Activated CD4-positive, alpha-beta T cell treated with anti-CD3 and anti-CD28 coated beads, Interleukin-2, amount 10 ng/mL, durations not matched to agents 24 days and 14 days (primary cell): ENCODE measurements at regions not wholly inside any gene's neighbourhood (a gene's known extent, or its start where the extent isn't known, plus 50 kb on each side); places are given as distances from the start of the nearest gene placed in this dataset.
"Not testable (repeated sequence)": the region's sequence is repeated elsewhere in the genome, so short reads cannot be mapped to it uniquely, and the experiment has no call there.

Experiments used
- DNase-seq: peaks from one replicate; pipeline ENCODE4 v3.0.0; 2022
- H3K27ac Mint-ChIP-seq: one replicate; pipeline ENCODE4 v1.8.0; 2022; ENCODE audit warnings: mild to moderate bottlenecking, mixed read lengths
- H3K27me3 Mint-ChIP-seq: one replicate; pipeline ENCODE4 v1.8.0; 2022; ENCODE audit warnings: mixed read lengths
- H3K36me3 Mint-ChIP-seq: one replicate; pipeline ENCODE4 v1.8.0; 2022; ENCODE audit warnings: low read depth, mild to moderate bottlenecking, mixed read lengths
- H3K4me1 Mint-ChIP-seq: one replicate; pipeline ENCODE4 v1.8.0; 2021; ENCODE audit warnings: mixed read lengths
- H3K4me3 Mint-ChIP-seq: one replicate; pipeline ENCODE4 v1.8.0; 2022; ENCODE audit warnings: mild to moderate bottlenecking, moderate library complexity, mixed read lengths
- H3K9me3 Mint-ChIP-seq: one replicate; pipeline ENCODE4 v1.8.0; 2021; ENCODE audit warnings: mixed read lengths
- intact Hi-C: fragments of 100-400 bp; cut with micrococcal nuclease; formaldehyde crosslinking; loops from one replicate; pipeline ENCODE4 v1.15.1; 2023

DNA sequence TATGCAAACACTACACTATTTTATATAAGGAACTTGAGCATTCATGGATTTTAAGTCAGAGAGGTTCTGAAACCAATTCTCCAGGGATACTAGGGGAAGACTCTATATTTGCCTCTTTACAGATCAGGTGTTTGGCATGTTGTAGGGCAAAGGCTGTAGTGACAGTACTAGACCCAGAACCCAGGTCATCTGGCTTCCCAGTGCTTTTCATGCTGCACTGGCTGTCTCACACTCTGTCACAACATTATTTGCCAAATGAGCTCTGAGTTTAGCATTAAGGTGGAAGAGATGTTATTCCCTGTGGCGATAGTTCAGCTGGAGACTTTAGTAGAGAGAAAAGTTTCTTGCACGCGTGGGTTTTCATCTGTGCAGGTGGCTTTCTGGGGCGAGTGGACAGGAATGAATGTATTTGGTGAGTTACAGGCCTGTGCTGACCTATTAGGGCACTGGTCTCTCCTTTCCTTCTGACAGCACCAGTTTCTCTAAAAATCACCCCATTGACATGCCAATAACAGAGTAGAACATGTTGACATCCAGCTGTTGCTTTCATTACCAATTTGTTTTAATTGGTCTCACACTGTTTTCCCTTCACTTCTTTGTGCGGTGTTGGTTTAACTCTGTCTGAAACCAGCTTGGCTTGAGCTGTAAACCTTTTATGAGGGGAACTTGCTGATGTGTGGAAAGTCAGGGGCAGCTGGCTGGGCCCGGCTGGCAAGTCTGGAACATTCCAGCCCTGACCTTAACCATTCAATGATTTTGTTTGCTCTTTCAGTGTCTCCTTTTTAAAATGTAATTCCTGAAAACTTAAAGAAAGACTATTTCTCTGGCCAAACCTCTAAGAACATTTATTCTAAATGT, 643.0 kb upstream of the FAM98A start:
- no peaks in the 10 kb centered on the region for H3K27me3 Mint-ChIP-seq
- DNase-seq = no peak
- H3K27ac Mint-ChIP-seq = no peak overlapping the region
- no peaks in the 10 kb centered on the region for H3K36me3 Mint-ChIP-seq
- H3K9me3 Mint-ChIP-seq = no peaks in the 10 kb centered on the region
- no peak overlapping the region for H3K4me3 Mint-ChIP-seq
- H3K4me1 Mint-ChIP-seq = no peaks in the 10 kb centered on the region
- intact Hi-C loops = no loop called here

GRCh38 chr2:34239511-34239910, 640.4 kb upstream of the FAM98A start:
- intact Hi-C loops = no loop called here
- no peaks in the 10 kb centered on the region for H3K4me1 Mint-ChIP-seq
- H3K27me3 Mint-ChIP-seq = no peaks in the 10 kb centered on the region
- no peak for DNase-seq
- no peak overlapping the region for H3K4me3 Mint-ChIP-seq
- H3K36me3 Mint-ChIP-seq = no peaks in the 10 kb centered on the region
- H3K27ac Mint-ChIP-seq = no peak overlapping the region
- H3K9me3 Mint-ChIP-seq = peaks cover 4% of the 10 kb centered on the region

DNA sequence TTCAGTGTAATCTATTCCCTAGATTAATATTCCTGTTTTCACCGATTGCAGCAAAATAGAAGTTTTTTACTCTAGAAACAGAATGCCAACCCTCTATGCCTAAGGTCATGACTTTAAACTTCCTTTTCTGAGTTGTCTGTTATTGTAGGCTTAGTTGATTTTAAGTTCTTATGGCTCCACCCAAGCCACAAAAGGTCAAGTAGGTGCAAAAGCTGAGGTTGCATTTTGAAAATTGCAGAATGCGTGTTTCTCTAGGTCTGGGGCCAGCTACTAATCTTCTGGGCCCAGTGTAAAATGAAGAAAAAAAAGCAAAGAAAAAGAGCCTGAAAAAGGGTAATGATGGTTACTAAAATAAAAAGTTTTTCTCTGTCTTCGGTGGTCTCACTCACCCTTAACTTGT, 635.7 kb upstream of the FAM98A start:
- H3K36me3 Mint-ChIP-seq = no peaks in the 10 kb centered on the region
- intact Hi-C loops = no loop called here
- peaks cover 4% of the 10 kb centered on the region for H3K9me3 Mint-ChIP-seq
- no peak for DNase-seq
- H3K4me1 Mint-ChIP-seq = no peaks in the 10 kb centered on the region
- H3K4me3 Mint-ChIP-seq = no peak overlapping the region
- no peaks in the 10 kb centered on the region for H3K27me3 Mint-ChIP-seq
- H3K27ac Mint-ChIP-seq = no peak overlapping the region

DNA sequence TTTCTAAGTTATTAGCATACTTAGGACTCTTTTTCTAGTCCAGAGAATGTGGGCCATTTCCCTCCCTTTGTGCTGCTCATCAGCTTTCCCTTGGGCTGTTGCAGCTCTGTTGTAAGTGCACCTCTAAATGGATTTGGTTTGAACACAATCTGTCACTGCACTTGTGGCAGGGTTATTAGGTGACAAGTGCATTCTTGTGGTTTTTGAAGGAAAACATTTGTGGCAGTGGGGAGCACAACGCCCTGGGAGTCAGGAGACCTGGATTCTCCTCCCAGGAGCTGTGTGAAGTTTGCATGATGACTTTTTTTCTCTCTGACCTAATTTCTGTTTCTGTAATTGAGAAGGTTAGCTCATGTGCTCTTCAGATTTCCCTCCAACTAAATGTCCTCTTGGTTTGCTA, 630.9 kb upstream of the FAM98A start:
- H3K27me3 Mint-ChIP-seq = no peaks in the 10 kb centered on the region
- no peak overlapping the region for H3K27ac Mint-ChIP-seq
- H3K9me3 Mint-ChIP-seq = no peaks in the 10 kb centered on the region
- no peak for DNase-seq
- H3K4me3 Mint-ChIP-seq = no peak overlapping the region
- intact Hi-C loops = no loop called here
- no peaks in the 10 kb centered on the region for H3K36me3 Mint-ChIP-seq
- no peaks in the 10 kb centered on the region for H3K4me1 Mint-ChIP-seq

GRCh38 chr2:34215174-34215573, 616.1 kb upstream of the FAM98A start:
- intact Hi-C loops = no loop called here
- no peaks in the 10 kb centered on the region for H3K4me1 Mint-ChIP-seq
- no peaks in the 10 kb centered on the region for H3K9me3 Mint-ChIP-seq
- no peaks in the 10 kb centered on the region for H3K27me3 Mint-ChIP-seq
- DNase-seq = no peak
- no peak overlapping the region for H3K4me3 Mint-ChIP-seq
- H3K27ac Mint-ChIP-seq = no peak overlapping the region
- no peaks in the 10 kb centered on the region for H3K36me3 Mint-ChIP-seq

DNA sequence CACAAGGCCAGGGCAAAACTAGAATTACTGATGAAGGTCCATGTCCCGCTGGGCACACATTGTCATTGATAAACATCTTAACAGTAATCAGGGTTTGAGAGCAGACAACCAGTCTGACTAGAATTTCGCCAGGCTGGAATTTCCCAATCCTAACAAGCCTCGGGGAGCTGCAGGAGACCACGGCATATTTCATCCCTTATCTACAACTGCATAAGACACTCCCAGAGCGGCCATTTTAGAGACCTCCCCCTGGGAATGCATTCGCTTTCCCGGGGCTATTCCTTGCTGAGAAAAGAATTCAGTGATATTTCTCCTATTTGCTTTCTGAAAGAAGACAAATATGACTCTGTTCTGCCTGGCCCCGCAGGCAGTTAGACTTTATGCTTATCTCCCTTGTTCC, 611.3 kb upstream of the FAM98A start:
- peaks cover 10% of the 10 kb centered on the region for H3K9me3 Mint-ChIP-seq
- H3K36me3 Mint-ChIP-seq, H3K4me1 Mint-ChIP-seq, DNase-seq, H3K27ac Mint-ChIP-seq, intact Hi-C loops, H3K27me3 Mint-ChIP-seq, H3K4me3 Mint-ChIP-seq: not testable (repeated sequence)

GRCh38 chr2:34204560-34204959, 605.5 kb upstream of the FAM98A start:
- no peak for DNase-seq
- Mint-ChIP-seq H3K36me3 (no peaks in the 10 kb centered on the region), H3K4me3 (no peak overlapping the region), H3K27ac (no peak overlapping the region), H3K9me3 (peaks cover 10% of the 10 kb centered on the region), H3K27me3 (no peaks in the 10 kb centered on the region), H3K4me1 (no peaks in the 10 kb centered on the region)
- intact Hi-C loops = no loop called here

GRCh38 chr2:34201099-34201498, 602.0 kb upstream of the FAM98A start:
- no peaks in the 10 kb centered on the region for H3K4me1 Mint-ChIP-seq
- H3K9me3 Mint-ChIP-seq = no peaks in the 10 kb centered on the region
- no peak for DNase-seq
- no peaks in the 10 kb centered on the region for H3K27me3 Mint-ChIP-seq
- no peak overlapping the region for H3K4me3 Mint-ChIP-seq
- intact Hi-C loops = no loop called here
- H3K27ac Mint-ChIP-seq = no peak overlapping the region
- no peaks in the 10 kb centered on the region for H3K36me3 Mint-ChIP-seq

GRCh38 chr2:34199971-34200370, 600.9 kb upstream of the FAM98A start:
- intact Hi-C loops = no loop called here
- no peaks in the 10 kb centered on the region for H3K9me3 Mint-ChIP-seq
- no peak overlapping the region for H3K27ac Mint-ChIP-seq
- H3K4me3 Mint-ChIP-seq = no peak overlapping the region
- H3K36me3 Mint-ChIP-seq = no peaks in the 10 kb centered on the region
- H3K4me1 Mint-ChIP-seq = no peaks in the 10 kb centered on the region
- H3K27me3 Mint-ChIP-seq = no peaks in the 10 kb centered on the region
- no peak for DNase-seq

GRCh38 chr2:34193164-34193563, 594.1 kb upstream of the FAM98A start:
- no peaks in the 10 kb centered on the region for H3K36me3 Mint-ChIP-seq
- no peaks in the 10 kb centered on the region for H3K9me3 Mint-ChIP-seq
- intact Hi-C loops = no loop called here
- H3K4me1 Mint-ChIP-seq = no peaks in the 10 kb centered on the region
- no peak overlapping the region for H3K27ac Mint-ChIP-seq
- H3K4me3 Mint-ChIP-seq = no peak overlapping the region
- no peaks in the 10 kb centered on the region for H3K27me3 Mint-ChIP-seq
- no peak for DNase-seq

- Mint-ChIP-seq H3K36me3 (no peaks in the 10 kb centered on the region), H3K4me1 (no peaks in the 10 kb centered on the region)
- intact Hi-C loops = no loop called here
Measured at GRCh38 chr2:34188464-34189303, 589.6 kb upstream of the FAM98A start.

GRCh38 chr2:34179511-34179910, 580.4 kb upstream of the FAM98A start:
- intact Hi-C loops = no loop called here

More at GRCh38 chr2:34188464-34189303, 589.6 kb upstream of the FAM98A start:
- H3K4me3 Mint-ChIP-seq = no peak overlapping the region
- H3K27ac Mint-ChIP-seq = no peak overlapping the region
- no peak for DNase-seq
- peaks cover 5% of the 10 kb centered on the region for H3K9me3 Mint-ChIP-seq
- no peaks in the 10 kb centered on the region for H3K27me3 Mint-ChIP-seq

DNA sequence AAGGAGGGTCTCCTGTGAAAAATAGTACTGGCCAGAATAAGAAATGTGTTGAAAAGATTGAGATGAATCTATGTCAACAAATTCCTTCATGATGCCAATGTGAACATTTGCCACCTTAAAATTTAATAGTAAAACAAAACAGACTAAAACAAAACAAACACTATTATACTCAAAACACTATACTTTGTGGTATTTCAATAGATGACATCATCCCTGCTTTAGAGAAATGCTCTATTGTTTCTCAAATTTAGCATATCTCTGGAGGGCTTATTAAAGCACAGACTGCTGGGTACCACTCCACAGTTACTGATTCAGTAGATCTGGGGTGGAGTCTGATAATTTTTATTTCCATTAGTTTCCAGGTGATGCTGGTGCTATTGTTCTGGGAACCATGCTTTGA, 579.4 kb upstream of the FAM98A start:
- Mint-ChIP-seq H3K9me3 (peaks cover 3% of the 10 kb centered on the region), H3K27me3 (no peaks in the 10 kb centered on the region), H3K4me3 (no peak overlapping the region), H3K27ac (no peak overlapping the region), H3K36me3 (no peaks in the 10 kb centered on the region), H3K4me1 (no peaks in the 10 kb centered on the region)
- intact Hi-C loops = no loop called here
- DNase-seq = no peak

More at GRCh38 chr2:34179511-34179910, 580.4 kb upstream of the FAM98A start:
- no peaks in the 10 kb centered on the region for H3K36me3 Mint-ChIP-seq
- H3K4me3 Mint-ChIP-seq = no peak overlapping the region
- H3K4me1 Mint-ChIP-seq = no peaks in the 10 kb centered on the region
- H3K9me3 Mint-ChIP-seq = peaks cover 6% of the 10 kb centered on the region
- DNase-seq = no peak
- H3K27ac Mint-ChIP-seq = no peak overlapping the region
- no peaks in the 10 kb centered on the region for H3K27me3 Mint-ChIP-seq

- no peak overlapping the region for H3K27ac Mint-ChIP-seq
- H3K36me3 Mint-ChIP-seq = no peaks in the 10 kb centered on the region
- intact Hi-C loops = no loop called here
- H3K27me3 Mint-ChIP-seq = no peaks in the 10 kb centered on the region
- H3K4me3 Mint-ChIP-seq = no peak overlapping the region
- DNase-seq = no peak
- H3K4me1 Mint-ChIP-seq = no peaks in the 10 kb centered on the region
- H3K9me3 Mint-ChIP-seq = peaks cover under 1% of the 10 kb centered on the region
Measured at GRCh38 chr2:34176693-34177092, 577.6 kb upstream of the FAM98A start.
